ENCODE measurements at regions not wholly inside any gene's neighbourhood (a gene's known extent, or its start where the extent isn't known, plus 50 kb on each side); places are given as distances from the start of the nearest gene placed in this dataset.
A peak's percentile ranks its signal among the peaks of the same experiment; 100 is the strongest.
"Not testable (repeated sequence)": the region's sequence is repeated elsewhere in the genome, so short reads cannot be mapped to it uniquely, and the experiment has no call there.

DNA sequence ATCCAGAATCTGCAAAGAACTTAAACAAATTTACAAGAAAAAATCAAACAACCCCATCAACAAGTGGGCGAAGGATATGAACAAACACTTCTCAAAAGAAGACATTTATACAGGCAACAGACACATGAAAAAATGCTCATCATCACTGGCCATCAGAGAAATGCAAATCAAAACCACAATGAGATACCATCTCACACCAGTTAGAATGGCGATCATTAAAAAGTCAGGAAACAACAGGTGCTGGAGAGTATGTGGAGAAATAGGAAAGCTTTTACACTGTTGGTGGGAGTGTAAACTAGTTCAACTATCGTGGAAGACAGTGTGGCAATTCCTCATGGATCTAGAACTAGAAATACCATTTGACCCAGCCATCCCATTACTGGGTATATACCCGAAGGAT lies 121.4 kb upstream of the RGS6 start:
- not testable (repeated sequence) for H3K9me3 ChIP-seq (ENCODE audit: control insufficient read depth, low read length); H3K4me1 ChIP-seq (ENCODE audit: control insufficient read depth, insufficient read depth, low read length); DNase-seq (ENCODE audit: low read depth); H3K27me3 ChIP-seq (replicated peaks; ENCODE audit: control insufficient read depth, insufficient read depth, low read length); H3K9ac ChIP-seq (ENCODE audit: low read length); H3K4me3 ChIP-seq (ENCODE audit: low read length); H3K36me3 ChIP-seq (ENCODE audit: control insufficient read depth, insufficient read depth, low read length, severe bottlenecking)

DNA sequence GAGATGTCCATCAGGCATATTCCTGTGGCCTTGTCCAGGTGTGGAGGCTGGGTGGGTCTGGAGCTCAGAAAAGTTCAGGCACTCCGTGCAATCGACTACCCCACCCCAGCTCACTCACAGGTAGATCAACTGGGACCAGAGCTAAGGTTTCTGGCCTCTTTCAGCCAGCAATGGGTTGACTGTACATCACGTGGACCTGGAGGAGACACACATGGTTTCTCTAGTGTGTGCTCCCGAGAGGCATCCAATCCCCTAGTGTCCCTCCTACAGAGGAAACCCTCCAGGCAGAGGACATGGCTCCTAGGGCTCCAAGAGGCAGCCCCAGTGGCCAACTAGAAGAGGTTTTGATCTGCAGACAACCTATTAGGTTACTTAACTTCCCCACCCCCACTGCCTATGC lies 119.5 kb upstream of the RGS6 start:
- Histone ChIP-seq H3K4me1 (ENCODE audit: control insufficient read depth, insufficient read depth, low read length) (no peaks in the 10 kb centered on the region), H3K4me3 (ENCODE audit: low read length) (no peak overlapping the region)
- DNase-seq (ENCODE audit: low read depth), result no peak

DNA sequence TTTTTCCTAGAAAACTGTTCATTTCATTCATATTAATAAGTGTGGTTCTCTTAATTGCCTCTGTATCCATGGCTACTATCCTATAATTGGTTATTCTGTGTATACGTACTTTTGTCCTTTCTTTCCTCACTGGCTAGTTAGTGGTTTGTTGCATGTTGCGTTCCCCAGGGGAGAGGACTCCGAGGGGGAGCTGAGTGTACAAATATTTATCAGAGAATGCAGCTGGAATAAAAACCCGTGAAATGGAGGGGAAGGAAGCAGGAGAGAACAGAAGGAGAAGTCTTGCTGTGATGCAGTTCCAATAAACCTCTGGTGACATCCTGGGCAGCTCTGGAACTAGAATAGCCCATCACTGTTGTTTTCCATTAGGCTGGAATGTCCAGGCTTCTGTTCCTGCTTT lies 117.1 kb upstream of the RGS6 start:
- peaks cover 3% of the 10 kb centered on the region for H3K9me3 ChIP-seq (ENCODE audit: control insufficient read depth, low read length)
- no peak for DNase-seq (ENCODE audit: low read depth)
- no peak overlapping the region for H3K9ac ChIP-seq (ENCODE audit: low read length)
- H3K36me3 ChIP-seq (ENCODE audit: control insufficient read depth, insufficient read depth, low read length, severe bottlenecking), result no peaks in the 10 kb centered on the region
- H3K4me1 ChIP-seq (ENCODE audit: control insufficient read depth, insufficient read depth, low read length), result no peaks in the 10 kb centered on the region
- no peak overlapping the region for H3K4me3 ChIP-seq (ENCODE audit: low read length)
- H3K27me3 ChIP-seq (replicated peaks; ENCODE audit: control insufficient read depth, insufficient read depth, low read length), result peaks cover 4% of the 10 kb centered on the region

More for the DNA sequence above, 119.5 kb upstream of the RGS6 start:
- Histone ChIP-seq H3K9me3 (ENCODE audit: control insufficient read depth, low read length) (no peaks in the 10 kb centered on the region), H3K9ac (ENCODE audit: low read length) (no peak overlapping the region), H3K27me3 (replicated peaks; ENCODE audit: control insufficient read depth, insufficient read depth, low read length) (peaks cover 4% of the 10 kb centered on the region), H3K36me3 (ENCODE audit: control insufficient read depth, insufficient read depth, low read length, severe bottlenecking) (no peaks in the 10 kb centered on the region)

GRCh38 chr14:71824816-71825215 lies 107.4 kb upstream of the RGS6 start:
- H3K4me1 ChIP-seq (ENCODE audit: control insufficient read depth, insufficient read depth, low read length), result no peaks in the 10 kb centered on the region
- DNase-seq (ENCODE audit: low read depth), result no peak
- H3K9ac ChIP-seq (ENCODE audit: low read length), result no peak overlapping the region
- H3K27me3 ChIP-seq (replicated peaks; ENCODE audit: control insufficient read depth, insufficient read depth, low read length), result no peaks in the 10 kb centered on the region
- H3K9me3 ChIP-seq (ENCODE audit: control insufficient read depth, low read length), result peaks cover 3% of the 10 kb centered on the region
- H3K36me3 ChIP-seq (ENCODE audit: control insufficient read depth, insufficient read depth, low read length, severe bottlenecking), result no peaks in the 10 kb centered on the region
- H3K4me3 ChIP-seq (ENCODE audit: low read length), result no peak overlapping the region

GRCh38 chr14:71833476-71833875 lies 98.8 kb upstream of the RGS6 start:
- Histone ChIP-seq H3K4me1 (ENCODE audit: control insufficient read depth, insufficient read depth, low read length) (no peaks in the 10 kb centered on the region), H3K9me3 (ENCODE audit: control insufficient read depth, low read length) (peaks cover 17% of the 10 kb centered on the region), H3K9ac (ENCODE audit: low read length) (no peak overlapping the region), H3K4me3 (ENCODE audit: low read length) (no peak overlapping the region), H3K27me3 (replicated peaks; ENCODE audit: control insufficient read depth, insufficient read depth, low read length) (no peaks in the 10 kb centered on the region), H3K36me3 (ENCODE audit: control insufficient read depth, insufficient read depth, low read length, severe bottlenecking) (no peaks in the 10 kb centered on the region)
- DNase-seq (ENCODE audit: low read depth), result no peak

- no peaks in the 10 kb centered on the region for H3K27me3 ChIP-seq (replicated peaks; ENCODE audit: control insufficient read depth, insufficient read depth, low read length)
- no peaks in the 10 kb centered on the region for H3K36me3 ChIP-seq (ENCODE audit: control insufficient read depth, insufficient read depth, low read length, severe bottlenecking)
- peaks cover 17% of the 10 kb centered on the region for H3K9me3 ChIP-seq (ENCODE audit: control insufficient read depth, low read length)
- DNase-seq (ENCODE audit: low read depth), result no peak
- H3K4me3 ChIP-seq (ENCODE audit: low read length), result no peak overlapping the region
- H3K4me1 ChIP-seq (ENCODE audit: control insufficient read depth, insufficient read depth, low read length), result no peaks in the 10 kb centered on the region
- H3K9ac ChIP-seq (ENCODE audit: low read length), result no peak overlapping the region
Measured at GRCh38 chr14:71834284-71835204, 97.7 kb upstream of the RGS6 start.

- Histone ChIP-seq H3K9me3 (ENCODE audit: control insufficient read depth, low read length) (no peaks in the 10 kb centered on the region), H3K4me3 (ENCODE audit: low read length) (no peak overlapping the region), H3K9ac (ENCODE audit: low read length) (no peak overlapping the region), H3K4me1 (ENCODE audit: control insufficient read depth, insufficient read depth, low read length) (no peaks in the 10 kb centered on the region), H3K36me3 (ENCODE audit: control insufficient read depth, insufficient read depth, low read length, severe bottlenecking) (no peaks in the 10 kb centered on the region), H3K27me3 (replicated peaks; ENCODE audit: control insufficient read depth, insufficient read depth, low read length) (peaks cover 4% of the 10 kb centered on the region)
- no peak for DNase-seq (ENCODE audit: low read depth)
Measured at GRCh38 chr14:71852181-71852580, 80.0 kb upstream of the RGS6 start.

GRCh38 chr14:71855399-71856036 lies 76.7 kb upstream of the RGS6 start:
- no peaks in the 10 kb centered on the region for H3K4me1 ChIP-seq (ENCODE audit: control insufficient read depth, insufficient read depth, low read length)
- H3K4me3 ChIP-seq (ENCODE audit: low read length), result no peak overlapping the region
- H3K27me3 ChIP-seq (replicated peaks; ENCODE audit: control insufficient read depth, insufficient read depth, low read length), result peaks cover 4% of the 10 kb centered on the region
- H3K36me3 ChIP-seq (ENCODE audit: control insufficient read depth, insufficient read depth, low read length, severe bottlenecking), result no peaks in the 10 kb centered on the region
- no peak overlapping the region for H3K9ac ChIP-seq (ENCODE audit: low read length)
- DNase-seq (ENCODE audit: low read depth), result peak; percentile 90
- H3K9me3 ChIP-seq (ENCODE audit: control insufficient read depth, low read length), result no peaks in the 10 kb centered on the region

DNA sequence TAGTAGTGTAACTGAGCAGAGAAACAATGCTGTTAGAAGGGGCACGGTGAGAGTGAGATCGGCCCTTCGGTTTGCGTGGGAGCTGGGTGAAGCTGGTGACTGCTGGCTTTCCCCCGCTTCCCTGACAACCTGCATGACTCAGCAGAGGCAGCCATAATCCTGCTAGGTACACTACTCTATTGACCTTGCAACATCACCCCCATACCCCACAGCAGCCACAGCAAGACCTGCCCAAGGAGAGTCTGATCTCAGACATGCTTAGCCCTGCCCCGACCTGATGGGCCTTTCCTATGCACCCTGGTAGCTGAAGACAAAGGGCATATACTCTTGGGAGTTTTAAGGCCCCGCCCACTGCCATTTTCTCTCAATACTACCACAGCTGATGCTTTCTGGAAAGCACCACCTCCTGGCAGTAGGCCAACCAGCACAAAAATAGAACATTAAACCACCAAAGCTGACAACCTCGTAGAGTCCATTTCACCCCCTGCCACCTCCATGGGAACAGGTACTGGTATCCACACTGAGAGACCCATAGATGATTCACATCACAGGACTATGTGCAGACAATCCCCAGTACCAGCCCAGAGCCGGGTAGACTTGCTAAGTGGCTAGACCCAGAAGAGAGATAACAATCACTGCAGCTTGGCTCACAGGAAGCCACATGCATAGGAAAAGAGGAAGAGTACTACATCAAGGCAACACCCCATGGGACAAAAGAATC lies 75.9 kb upstream of the RGS6 start:
- Histone ChIP-seq H3K4me1 (ENCODE audit: control insufficient read depth, insufficient read depth, low read length) (no peaks in the 10 kb centered on the region), H3K9me3 (ENCODE audit: control insufficient read depth, low read length) (no peaks in the 10 kb centered on the region), H3K27me3 (replicated peaks; ENCODE audit: control insufficient read depth, insufficient read depth, low read length) (peaks cover 3% of the 10 kb centered on the region), H3K36me3 (ENCODE audit: control insufficient read depth, insufficient read depth, low read length, severe bottlenecking) (no peaks in the 10 kb centered on the region), H3K4me3 (ENCODE audit: low read length) (no peak overlapping the region), H3K9ac (ENCODE audit: low read length) (no peak overlapping the region)
- no peak for DNase-seq (ENCODE audit: low read depth)

DNA sequence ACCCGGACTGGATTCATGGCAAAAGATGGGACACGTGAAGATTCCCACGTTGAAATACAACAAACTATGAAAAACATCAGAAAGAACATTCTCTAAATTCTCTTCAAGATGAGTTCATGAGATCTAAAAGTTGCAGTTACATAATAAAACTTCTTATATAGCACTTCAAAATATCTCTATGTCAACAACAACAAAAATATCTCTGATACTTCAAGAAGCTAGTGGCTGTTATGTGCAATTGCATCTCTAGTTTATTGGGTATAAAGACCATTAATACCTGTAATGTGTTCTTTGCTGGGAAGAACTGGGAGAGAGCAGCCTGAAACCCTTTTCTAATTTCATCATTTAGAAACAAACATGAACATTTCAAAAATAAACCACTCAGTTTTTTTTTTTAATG lies 69.2 kb upstream of the RGS6 start:
- Histone ChIP-seq H3K27me3 (replicated peaks; ENCODE audit: control insufficient read depth, insufficient read depth, low read length) (no peaks in the 10 kb centered on the region), H3K36me3 (ENCODE audit: control insufficient read depth, insufficient read depth, low read length, severe bottlenecking) (no peaks in the 10 kb centered on the region), H3K4me3 (ENCODE audit: low read length) (no peak overlapping the region), H3K4me1 (ENCODE audit: control insufficient read depth, insufficient read depth, low read length) (no peaks in the 10 kb centered on the region), H3K9me3 (ENCODE audit: control insufficient read depth, low read length) (no peaks in the 10 kb centered on the region), H3K9ac (ENCODE audit: low read length) (no peak overlapping the region)
- DNase-seq (ENCODE audit: low read depth), result no peak

- Histone ChIP-seq H3K4me1 (ENCODE audit: control insufficient read depth, insufficient read depth, low read length) (no peaks in the 10 kb centered on the region), H3K27me3 (replicated peaks; ENCODE audit: control insufficient read depth, insufficient read depth, low read length) (no peaks in the 10 kb centered on the region), H3K36me3 (ENCODE audit: control insufficient read depth, insufficient read depth, low read length, severe bottlenecking) (no peaks in the 10 kb centered on the region), H3K9me3 (ENCODE audit: control insufficient read depth, low read length) (no peaks in the 10 kb centered on the region), H3K9ac (ENCODE audit: low read length) (no peak overlapping the region), H3K4me3 (ENCODE audit: low read length) (no peak overlapping the region)
- DNase-seq (ENCODE audit: low read depth), result no peak
Measured at GRCh38 chr14:71863766-71864165, 68.5 kb upstream of the RGS6 start.
